Breast epithelium (tissue), 3 donors: ENCODE measurements at regions not wholly inside any gene's neighbourhood (a gene's known extent, or its start where the extent isn't known, plus 50 kb on each side); places are given as distances from the start of the nearest gene placed in this dataset.

Experiments used
- CTCF ChIP-seq, 3 donors: fragments of 450-650 bp; IDR thresholded peaks; one replicate each; pipeline ENCODE4 v1.5.1; 2016 to 2017; ENCODE audit warnings: antibody characterized with exemption in 3 of 3, mild to moderate bottlenecking in 3 of 3, moderate library complexity in 3 of 3
- POLR2A ChIP-seq: fragments of 450-650 bp; IDR thresholded peaks from one replicate; pipeline ENCODE4 v1.6.1; 2016; ENCODE audit warnings: antibody characterized with exemption, mild to moderate bottlenecking, moderate library complexity
- POLR2AphosphoS5 ChIP-seq, 3 donors: sonication (generic); formaldehyde crosslinking; IDR thresholded peaks; one replicate each; pipeline ENCODE4 v1.6.1; 2017; ENCODE audit warnings: antibody characterized with exemption in 3 of 3

- TF ChIP-seq CTCF (IDR thresholded peaks at IDR 0.05) = no peak
- TF ChIP-seq POLR2AphosphoS5 (IDR thresholded peaks at IDR 0.05) = no peak
- TF ChIP-seq POLR2A = no peak
Measured at GRCh38 chr5:96590796-96591195, 71.4 kb upstream of the CAST start.
